IMR-90 (cell line): ENCODE measurements at regions not wholly inside any gene's neighbourhood (a gene's known extent, or its start where the extent isn't known, plus 50 kb on each side); places are given as distances from the start of the nearest gene placed in this dataset.

ENCODE experiments used
- BHLHE40 ChIP-seq: fragments of 150-350 bp; IDR thresholded peaks from 2 replicates; pipeline ENCODE4 v1.6.1; 2016; ENCODE audit warnings: mild to moderate bottlenecking, low read depth, low read length
- CEBPB ChIP-seq: IDR thresholded peaks from 2 replicates; pipeline ENCODE4 v1.6.1; 2012; ENCODE audit warnings: low read depth, low read length, improper control_type of control experiment
- CHD1 ChIP-seq: IDR thresholded peaks from 2 replicates; pipeline ENCODE4 v1.6.1; 2012; ENCODE audit warnings: low read depth, low read length, improper control_type of control experiment
- CTCF ChIP-seq: conservative IDR thresholded peaks from 2 replicates; pipeline ENCODE4 v1.5.1; 2012; ENCODE audit warnings: mild to moderate bottlenecking, low read depth, low read length, improper control_type of control experiment
- ELK1 ChIP-seq: fragments of 150-350 bp; IDR thresholded peaks from 2 replicates; pipeline ENCODE4 v1.6.1; 2016; ENCODE audit warnings: low read depth, mild to moderate bottlenecking, low read length, moderate library complexity, borderline replicate concordance
- FOS ChIP-seq: fragments of 150-350 bp; IDR thresholded peaks from 2 replicates; pipeline ENCODE4 v1.6.1; 2016; ENCODE audit warnings: low read depth, low read length
- MAFK ChIP-seq: IDR thresholded peaks from 2 replicates; pipeline ENCODE4 v1.6.1; 2012; ENCODE audit warnings: low read depth, low read length, improper control_type of control experiment
- MAZ ChIP-seq: IDR thresholded peaks from 2 replicates; pipeline ENCODE4 v1.6.1; 2012; ENCODE audit warnings: low read depth, mild to moderate bottlenecking, low read length, improper control_type of control experiment, moderate library complexity, borderline replicate concordance
- MXI1 ChIP-seq: IDR thresholded peaks from 2 replicates; pipeline ENCODE4 v1.6.1; 2012; ENCODE audit warnings: low read depth, mild to moderate bottlenecking, low read length, moderate library complexity, borderline replicate concordance
- POLR2A ChIP-seq: IDR thresholded peaks from 2 replicates; pipeline ENCODE4 v1.6.1; 2012; ENCODE audit warnings: mild to moderate bottlenecking, low read depth, low read length
- RCOR1 ChIP-seq: IDR thresholded peaks from 2 replicates; pipeline ENCODE4 v1.6.1; 2012; ENCODE audit warnings: mild to moderate bottlenecking, low read length, improper control_type of control experiment; ENCODE audit not compliant: insufficient replicate concordance
- SMC3 ChIP-seq: fragments of 150-350 bp; IDR thresholded peaks from 2 replicates; pipeline ENCODE4 v1.6.1; 2016; ENCODE audit warnings: low read depth, mild to moderate bottlenecking, antibody characterized with exemption, low read length, moderate library complexity

GRCh38 chr19:42660353-42660752 lies 65.6 kb upstream of the CEACAM8 start:
- TF ChIP-seq CTCF (no peak), SMC3 (no peak), POLR2A (no peak), CHD1 (no peak), ELK1 (no peak), FOS (no peak), RCOR1 (no peak), MAFK (no peak), CEBPB (no peak), MXI1 (no peak), BHLHE40 (no peak), MAZ (no peak)
